A204.1 (cell line): ENCODE measurements at regions not wholly inside any gene's neighbourhood (a gene's known extent, or its start where the extent isn't known, plus 50 kb on each side); places are given as distances from the start of the nearest gene placed in this dataset.
"Not testable (repeated sequence)": the region's sequence is repeated elsewhere in the genome, so short reads cannot be mapped to it uniquely, and the experiment has no call there.

Source experiments
- FAIRE-seq: peaks from 2 replicates; lab custom pipeline; 2012; peaks lifted over from hg19 to GRCh38; lab: Jason Lieb, UNC

- no peak for FAIRE-seq
Measured at GRCh38 chr13:53285896-53286430, 257.4 kb downstream of the OLFM4 start.

DNA sequence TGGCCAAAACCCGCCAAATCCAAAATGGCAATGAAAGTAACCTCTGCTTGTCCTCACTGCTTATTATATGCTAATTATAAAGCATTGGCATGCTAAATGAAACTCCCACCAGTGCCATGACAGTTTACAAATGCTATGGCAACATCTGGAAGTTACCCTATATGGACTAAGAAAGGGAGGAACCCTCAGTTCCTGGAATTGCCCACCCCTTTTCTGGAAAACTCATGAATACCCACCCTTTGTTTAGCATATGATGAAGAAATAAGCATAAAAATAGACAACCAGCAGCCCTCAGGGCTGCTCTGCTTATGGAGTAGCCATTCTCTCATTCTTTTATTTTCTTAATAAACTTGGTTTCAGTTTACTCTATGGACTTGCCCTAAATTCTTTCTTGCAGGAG lies 269.8 kb downstream of the OLFM4 start:
- no peak for FAIRE-seq

GRCh38 chr13:53301449-53301848 lies 272.8 kb downstream of the OLFM4 start:
- FAIRE-seq = no peak

GRCh38 chr13:53305419-53305818 lies 276.8 kb downstream of the OLFM4 start:
- not testable (repeated sequence) for FAIRE-seq

DNA sequence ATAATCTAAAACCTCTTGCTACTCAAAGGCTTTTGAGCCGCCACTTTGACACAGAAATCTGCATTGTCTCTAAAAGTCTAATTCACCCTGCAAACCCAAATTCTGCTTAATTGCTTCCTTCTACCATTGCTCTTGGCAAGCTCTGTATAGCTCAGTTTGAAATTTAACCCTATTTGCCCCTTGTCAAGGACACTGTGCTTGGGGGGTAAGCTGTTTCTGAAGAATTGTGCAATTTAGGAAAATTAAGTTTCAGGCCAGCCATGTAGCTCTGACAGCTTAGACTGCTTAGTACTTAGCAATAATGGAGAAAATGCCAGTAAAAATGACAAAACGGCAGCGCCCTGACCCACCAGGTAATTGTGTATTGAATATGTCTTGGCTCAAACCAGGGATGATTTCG lies 282.2 kb downstream of the OLFM4 start:
- no peak for FAIRE-seq

DNA sequence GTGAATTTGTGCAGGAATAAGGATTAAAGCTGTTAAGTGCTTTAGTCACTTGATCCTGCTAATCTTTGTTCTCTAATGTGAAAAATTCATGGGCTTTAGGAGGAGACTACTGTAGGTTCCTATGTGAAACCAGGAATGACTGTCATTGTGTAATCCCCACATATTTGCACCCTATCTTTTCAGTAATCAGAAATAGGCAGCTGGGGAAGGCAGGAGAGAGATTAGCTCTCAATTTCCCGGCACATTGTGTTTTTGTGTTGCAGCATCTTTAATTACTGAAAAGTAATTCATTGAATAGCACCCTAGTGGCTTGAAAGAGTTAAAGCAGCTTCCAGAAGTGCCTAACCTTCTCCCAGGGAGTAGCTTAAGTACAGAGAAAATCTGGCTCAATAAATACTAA lies 282.9 kb downstream of the OLFM4 start:
- FAIRE-seq = no peak

DNA sequence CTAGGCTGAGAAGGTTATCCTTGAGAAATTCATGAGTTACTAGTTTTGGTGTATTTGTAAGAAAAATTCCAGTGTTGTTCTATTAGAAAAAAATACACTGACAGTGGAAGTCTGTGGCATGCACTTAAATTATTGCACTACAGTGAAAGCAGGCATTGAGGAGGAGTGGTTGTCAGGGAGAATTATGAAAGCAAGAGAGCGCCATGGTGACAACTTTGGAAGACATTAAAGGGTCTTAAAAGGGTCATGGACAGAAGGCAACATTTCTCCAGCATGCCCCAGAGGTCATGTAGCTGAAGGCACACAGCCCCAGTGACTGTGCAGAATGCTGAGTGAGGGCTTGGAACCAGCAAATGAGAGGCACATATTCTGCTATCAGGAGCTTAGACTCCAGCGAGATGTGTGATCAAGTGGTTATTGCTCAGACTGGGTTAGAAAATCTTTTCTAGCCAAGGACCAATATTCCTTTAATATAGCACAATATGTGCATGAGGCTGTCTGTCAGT lies 292.7 kb downstream of the OLFM4 start:
- FAIRE-seq = no peak

GRCh38 chr13:53324656-53325055 lies 296.0 kb downstream of the OLFM4 start:
- FAIRE-seq = no peak

GRCh38 chr13:53326716-53327115 lies 298.1 kb downstream of the OLFM4 start:
- no peak for FAIRE-seq

DNA sequence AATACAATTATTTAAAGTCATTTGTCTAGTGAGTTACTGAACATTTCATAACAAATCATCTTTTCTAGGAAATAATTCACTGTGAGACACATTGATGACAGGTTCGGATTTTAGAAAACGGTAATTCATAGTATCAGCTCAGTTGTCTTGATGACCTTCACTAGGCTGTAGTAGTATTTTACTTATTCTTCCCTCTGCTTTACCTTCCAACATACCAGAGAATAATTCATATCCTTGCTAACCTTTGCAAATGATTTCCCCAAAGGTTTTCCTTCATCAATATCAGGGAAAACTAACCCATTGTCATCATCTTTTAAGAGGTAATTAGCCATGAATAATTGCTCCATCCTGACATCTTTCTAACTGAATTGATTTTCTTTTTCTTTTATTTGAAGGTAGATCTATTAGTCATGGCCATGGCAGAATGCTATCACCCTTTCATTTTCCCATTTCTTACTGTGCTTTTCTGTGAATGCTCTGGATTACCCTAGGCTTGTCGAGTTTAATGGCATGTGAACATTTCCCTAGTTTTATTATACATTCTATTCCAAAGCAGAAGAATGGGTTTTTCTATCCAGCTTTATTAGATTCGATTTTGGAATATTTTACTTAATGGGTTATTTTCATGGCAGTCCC lies 299.2 kb downstream of the OLFM4 start:
- FAIRE-seq = no peak

DNA sequence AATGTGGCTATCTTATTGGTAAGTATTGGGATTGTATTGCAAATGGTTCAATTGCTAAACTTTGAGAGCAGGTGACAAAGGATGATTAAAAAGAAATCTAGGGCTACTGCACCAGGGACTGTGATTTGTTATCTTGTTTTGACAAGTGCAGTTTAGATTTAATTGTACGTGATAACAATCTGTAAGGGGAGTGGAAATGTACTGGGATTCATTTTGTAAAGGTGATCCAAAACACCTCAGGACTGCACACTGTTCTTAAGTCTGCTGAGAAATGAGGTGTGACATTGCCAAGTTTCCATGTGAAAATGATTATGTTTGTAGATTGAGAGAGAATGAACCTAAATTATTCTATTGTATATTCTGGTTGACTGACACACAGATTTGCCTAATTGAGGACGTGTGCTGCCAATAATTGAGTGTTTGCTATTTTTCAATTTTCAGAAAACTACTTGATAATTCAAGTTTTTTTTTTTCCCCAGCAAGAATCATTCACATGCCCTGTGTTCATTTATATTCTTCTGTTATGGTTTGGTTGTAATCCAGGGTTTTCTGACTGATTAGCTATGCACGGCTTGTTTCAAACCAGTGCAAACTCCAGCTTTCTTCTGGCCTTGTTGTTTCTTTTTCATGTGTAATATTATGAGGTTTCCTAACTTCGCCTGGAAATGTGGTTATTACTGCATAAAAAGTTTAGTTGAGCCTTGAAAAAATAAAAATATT lies 308.0 kb downstream of the OLFM4 start:
- no peak for FAIRE-seq

- no peak for FAIRE-seq
Measured at GRCh38 chr13:53338760-53339159, 310.1 kb downstream of the OLFM4 start.

GRCh38 chr13:53340505-53341143 lies 312.0 kb downstream of the OLFM4 start:
- no peak for FAIRE-seq

DNA sequence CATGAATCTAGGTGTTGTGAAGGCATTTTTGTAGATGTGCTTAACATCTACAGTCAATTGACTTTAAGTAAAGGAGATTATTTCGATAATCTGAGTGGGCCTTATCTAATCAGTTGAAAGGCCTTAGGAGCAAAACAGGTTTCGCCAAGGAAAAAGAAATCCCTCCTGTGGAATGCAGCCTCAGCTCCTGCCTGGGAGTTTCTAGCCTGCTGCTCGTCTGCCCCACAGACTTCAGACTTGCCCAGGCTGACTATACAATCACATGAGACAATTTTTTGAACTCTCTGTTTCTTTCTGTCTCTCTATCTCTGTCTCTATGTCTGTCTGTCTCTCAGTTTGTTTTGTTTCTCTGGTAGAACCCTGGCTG lies 312.5 kb downstream of the OLFM4 start:
- FAIRE-seq = no peak

GRCh38 chr13:53342623-53343360 lies 314.2 kb downstream of the OLFM4 start:
- FAIRE-seq = no peak

GRCh38 chr13:53343361-53343744 lies 314.7 kb downstream of the OLFM4 start:
- FAIRE-seq = no peak

DNA sequence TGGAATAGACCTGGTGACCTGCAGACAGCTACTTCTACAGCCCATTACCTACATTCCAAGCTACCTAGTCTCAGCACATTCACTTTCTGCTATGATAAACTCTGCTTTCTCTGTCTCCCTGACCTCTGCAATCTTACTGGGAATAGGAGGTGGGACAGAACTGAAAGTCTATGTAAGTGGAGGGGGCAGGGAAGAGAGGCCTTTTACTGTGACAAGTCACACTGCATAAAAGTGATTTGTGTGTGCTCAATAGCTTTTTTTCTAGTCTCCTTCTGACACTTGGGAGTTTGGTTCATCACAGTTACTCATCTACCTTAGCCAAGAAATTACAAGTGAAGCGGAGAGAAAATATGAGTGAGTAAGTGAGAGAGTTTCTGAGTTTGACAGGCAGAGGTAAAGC lies 322.4 kb downstream of the OLFM4 start:
- no peak for FAIRE-seq

- no peak for FAIRE-seq
Measured at GRCh38 chr13:53357582-53357981, 329.0 kb downstream of the OLFM4 start.

GRCh38 chr13:53368948-53369347 lies 340.3 kb downstream of the OLFM4 start:
- FAIRE-seq = no peak

GRCh38 chr13:53379485-53379884 lies 350.9 kb downstream of the OLFM4 start:
- no peak for FAIRE-seq

DNA sequence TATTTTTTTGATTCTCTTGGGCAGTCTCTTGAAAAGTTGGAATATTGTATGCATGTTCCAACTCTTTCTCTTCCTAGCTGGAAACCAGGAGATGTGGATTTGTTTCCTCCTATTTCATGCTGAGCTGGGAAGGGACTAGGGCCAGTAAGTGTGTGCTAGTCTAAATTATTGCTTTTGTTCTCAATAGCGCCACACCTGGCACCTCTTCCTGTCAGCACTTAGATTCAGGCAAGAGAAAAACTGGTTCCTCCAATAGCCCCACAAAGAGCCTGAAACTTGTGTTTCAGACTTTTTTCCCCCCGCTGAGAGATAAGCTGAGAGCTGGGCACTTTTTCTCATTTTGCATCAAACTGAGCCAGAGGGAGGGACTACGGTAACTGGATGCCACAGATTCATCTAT lies 353.4 kb downstream of the OLFM4 start:
- no peak for FAIRE-seq

DNA sequence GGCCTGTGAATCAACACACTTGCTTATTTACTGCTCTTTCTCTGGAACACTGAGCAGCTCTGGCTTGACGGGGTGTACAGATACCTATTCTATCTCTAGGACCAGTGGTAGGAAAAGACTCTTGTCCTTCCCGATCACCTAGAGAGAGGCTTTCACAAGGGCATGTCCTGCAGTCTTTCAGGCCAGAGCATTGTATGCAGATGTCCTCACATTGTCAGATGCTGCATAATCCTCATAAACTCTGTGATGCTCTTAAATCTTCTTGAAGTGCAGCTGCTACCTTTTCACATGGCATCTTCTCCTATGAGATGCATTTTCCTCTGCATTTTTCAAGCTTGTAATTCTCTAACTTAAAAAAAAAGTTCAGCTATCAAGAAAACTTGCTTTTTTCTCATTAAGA lies 369.4 kb downstream of the OLFM4 start:
- FAIRE-seq = no peak

DNA sequence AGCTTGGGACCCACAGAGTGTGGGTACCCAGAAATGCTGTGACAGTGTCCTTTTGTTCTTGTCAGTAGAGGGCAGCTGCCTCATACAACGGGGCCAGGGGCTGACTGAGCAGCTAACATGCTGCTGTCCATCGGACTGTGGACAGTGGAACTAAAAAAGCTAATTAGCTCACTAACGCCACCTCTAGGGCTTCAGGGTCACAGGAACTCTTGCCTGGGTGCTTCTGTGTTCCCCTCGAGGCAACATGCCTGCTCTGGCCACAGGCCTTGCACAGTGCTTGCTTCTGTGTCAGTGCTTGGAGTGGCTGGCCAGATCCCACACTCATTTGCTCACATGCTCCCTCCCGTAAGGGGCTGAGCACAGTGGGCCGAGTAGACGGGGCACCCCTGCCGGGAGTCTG lies 377.0 kb downstream of the OLFM4 start:
- no peak for FAIRE-seq
